Adrenal gland (tissue), 9 donors: ENCODE measurements at regions not wholly inside any gene's neighbourhood (a gene's known extent, or its start where the extent isn't known, plus 50 kb on each side); places are given as distances from the start of the nearest gene placed in this dataset.

ENCODE experiments used
- DNase-seq, 7 donors: peaks; one replicate each; pipeline ENCODE4 v3.0.0-alpha.2; 2019 to 2020
- H3K27ac ChIP-seq, 5 donors: fragments of 200-600 bp; sonication (generic) in 4 of 5; 1 replicate in 3 of 5; 2 replicates in 2 of 5; pipeline versions ENCODE4 v1.5.1 to v1.8.0; 2016 to 2020; ENCODE audit warnings: mild to moderate bottlenecking in 1 of 5
- H3K27me3 ChIP-seq: fragments of 200-600 bp; 2 replicates; pipeline ENCODE4 v1.8.0; 2021
- H3K36me3 ChIP-seq, 2 donors: fragments of 200-600 bp; replicated peaks in 1 of 2; 1 replicate in 1 of 2; 2 replicates in 1 of 2; pipeline versions ENCODE4 v1.5.1 to v1.8.0; 2018 to 2022
- H3K4me1 ChIP-seq, 2 donors: fragments of 200-600 bp; replicated peaks in 1 of 2; 1 replicate in 1 of 2; 2 replicates in 1 of 2; pipeline versions ENCODE4 v1.5.1 to v1.8.0; 2018 to 2021
- H3K4me3 ChIP-seq, 4 donors: fragments of 200-600 bp; sonication (generic) in 3 of 4; one replicate each; pipeline ENCODE4 v1.5.1; 2016 to 2018
- H3K9me3 ChIP-seq, 3 donors: fragments of 200-600 bp; sonication (generic) in 1 of 3; replicated peaks in 1 of 3; 1 replicate in 2 of 3; 2 replicates in 1 of 3; pipeline versions ENCODE4 v1.5.1 to v1.8.0; 2016 to 2021
- POLR2A ChIP-seq, 2 donors: fragments of 450-650 bp; IDR thresholded peaks; one replicate each; pipeline ENCODE4 v1.6.1; 2017; ENCODE audit warnings: antibody characterized with exemption in 2 of 2, mild to moderate bottlenecking in 2 of 2, moderate library complexity in 1 of 2
- WGBS, 4 donors: extraction: QIAGEN DNeasy Blood & Tissue Kit in 2 of 4; methylation state at CpG; one replicate each; pipeline versions ENCODE4 v1.1.5 to v1.1.7; 2013 to 2017; 5-methylcytosine and 5-hydroxymethylcytosine counted together
- intact Hi-C, 2 donors: fragments of 100-400 bp; cut with DNase I; formaldehyde crosslinking; loops; one replicate each; pipeline versions ENCODE4 v1.14.1 to v1.15.0; 2022 to 2023
- TF ChIP-seq, protein P1 (sequence below), 6 experiments: fragments of 450-650 bp in 4 of 6; fragments of 200-600 bp in 2 of 6; sonication (generic) in 1 of 6; IDR thresholded peaks; 1 replicate in 5 of 6; 2 replicates in 1 of 6; pipeline versions ENCODE4 v1.5.1 to v1.8.0; 2016 to 2021; ENCODE audit warnings: antibody characterized with exemption in 6 of 6, mild to moderate bottlenecking in 2 of 6, moderate library complexity in 1 of 6
- donor health status: healthy with polysubstance abuse.
- donor health status: Bipolar disorder and iron deficiency.
- donor health status: DM: yes; HTN: yes; CAD: no.
- donor health status: DM: no; HTN: no; CAD: no.
- donor health status: DM: no; HTN: no; CAD: no.

DNA sequence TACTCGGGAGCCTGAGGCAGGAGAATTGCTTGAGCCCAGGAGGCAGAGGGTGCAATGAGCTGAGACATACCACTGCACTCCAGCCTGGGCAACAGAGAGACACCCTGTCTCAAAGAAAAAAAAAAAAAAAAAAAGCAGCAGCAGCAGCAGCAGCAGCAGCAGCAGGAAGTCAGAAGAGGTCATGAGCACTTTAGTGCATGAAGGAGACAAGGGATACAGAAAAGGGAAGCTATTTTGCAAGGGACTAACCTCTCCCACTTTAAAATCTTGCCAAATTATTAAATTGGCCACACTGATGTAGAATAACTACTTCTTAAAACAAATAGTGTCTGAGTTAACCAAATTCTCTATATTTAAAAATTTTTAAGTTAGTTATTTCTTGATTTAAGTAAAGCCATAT, 113.4 kb upstream of the PDE1A start:
- no peaks in the 10 kb centered on the region for H3K27me3 ChIP-seq
- no peak overlapping the region for H3K27ac ChIP-seq
- no peaks in the 10 kb centered on the region for H3K4me1 ChIP-seq
- TF ChIP-seq POLR2A (IDR thresholded peaks at IDR 0.05): no peak
- TF ChIP-seq, protein P1, sequence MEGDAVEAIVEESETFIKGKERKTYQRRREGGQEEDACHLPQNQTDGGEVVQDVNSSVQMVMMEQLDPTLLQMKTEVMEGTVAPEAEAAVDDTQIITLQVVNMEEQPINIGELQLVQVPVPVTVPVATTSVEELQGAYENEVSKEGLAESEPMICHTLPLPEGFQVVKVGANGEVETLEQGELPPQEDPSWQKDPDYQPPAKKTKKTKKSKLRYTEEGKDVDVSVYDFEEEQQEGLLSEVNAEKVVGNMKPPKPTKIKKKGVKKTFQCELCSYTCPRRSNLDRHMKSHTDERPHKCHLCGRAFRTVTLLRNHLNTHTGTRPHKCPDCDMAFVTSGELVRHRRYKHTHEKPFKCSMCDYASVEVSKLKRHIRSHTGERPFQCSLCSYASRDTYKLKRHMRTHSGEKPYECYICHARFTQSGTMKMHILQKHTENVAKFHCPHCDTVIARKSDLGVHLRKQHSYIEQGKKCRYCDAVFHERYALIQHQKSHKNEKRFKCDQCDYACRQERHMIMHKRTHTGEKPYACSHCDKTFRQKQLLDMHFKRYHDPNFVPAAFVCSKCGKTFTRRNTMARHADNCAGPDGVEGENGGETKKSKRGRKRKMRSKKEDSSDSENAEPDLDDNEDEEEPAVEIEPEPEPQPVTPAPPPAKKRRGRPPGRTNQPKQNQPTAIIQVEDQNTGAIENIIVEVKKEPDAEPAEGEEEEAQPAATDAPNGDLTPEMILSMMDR (IDR thresholded peaks at IDR 0.05): no peak
- H3K9me3 ChIP-seq: no peaks in the 10 kb centered on the region
- no peak overlapping the region for H3K4me3 ChIP-seq
- no peak for DNase-seq
- intact Hi-C loops: no loop called here
- 20 to 51% (median 25%) methylated on average over 1 of the region's 1 CpG for WGBS, 4 donors
- no peaks in the 10 kb centered on the region for H3K36me3 ChIP-seq

DNA sequence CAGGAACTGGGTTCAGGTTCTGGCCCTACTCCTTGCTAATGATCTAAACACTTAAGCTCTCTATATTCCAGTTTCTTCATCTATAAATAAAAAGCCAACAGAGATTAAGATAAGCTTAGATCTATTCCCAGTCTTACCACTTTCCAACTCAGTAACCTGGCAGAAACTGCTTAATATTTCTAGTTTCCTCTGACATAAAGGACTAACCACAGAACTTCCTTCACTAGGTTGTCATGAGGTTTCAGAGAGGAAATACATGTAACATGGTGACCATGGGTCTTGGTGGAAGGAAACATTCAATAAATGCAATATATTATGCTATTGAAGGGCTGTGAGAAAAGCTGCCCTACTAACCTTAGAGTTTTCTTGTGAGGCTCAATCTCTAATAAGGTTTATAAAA, 114.4 kb upstream of the PDE1A start:
- no peaks in the 10 kb centered on the region for H3K4me1 ChIP-seq
- H3K4me3 ChIP-seq: no peak overlapping the region
- H3K27ac ChIP-seq: no peak overlapping the region
- intact Hi-C loops: no loop called here
- H3K9me3 ChIP-seq: no peaks in the 10 kb centered on the region
- TF ChIP-seq, protein P1 (IDR thresholded peaks at IDR 0.05): no peak
- no peak for TF ChIP-seq POLR2A (IDR thresholded peaks at IDR 0.05)
- no peak for DNase-seq
- no peaks in the 10 kb centered on the region for H3K27me3 ChIP-seq
- H3K36me3 ChIP-seq: no peaks in the 10 kb centered on the region

DNA sequence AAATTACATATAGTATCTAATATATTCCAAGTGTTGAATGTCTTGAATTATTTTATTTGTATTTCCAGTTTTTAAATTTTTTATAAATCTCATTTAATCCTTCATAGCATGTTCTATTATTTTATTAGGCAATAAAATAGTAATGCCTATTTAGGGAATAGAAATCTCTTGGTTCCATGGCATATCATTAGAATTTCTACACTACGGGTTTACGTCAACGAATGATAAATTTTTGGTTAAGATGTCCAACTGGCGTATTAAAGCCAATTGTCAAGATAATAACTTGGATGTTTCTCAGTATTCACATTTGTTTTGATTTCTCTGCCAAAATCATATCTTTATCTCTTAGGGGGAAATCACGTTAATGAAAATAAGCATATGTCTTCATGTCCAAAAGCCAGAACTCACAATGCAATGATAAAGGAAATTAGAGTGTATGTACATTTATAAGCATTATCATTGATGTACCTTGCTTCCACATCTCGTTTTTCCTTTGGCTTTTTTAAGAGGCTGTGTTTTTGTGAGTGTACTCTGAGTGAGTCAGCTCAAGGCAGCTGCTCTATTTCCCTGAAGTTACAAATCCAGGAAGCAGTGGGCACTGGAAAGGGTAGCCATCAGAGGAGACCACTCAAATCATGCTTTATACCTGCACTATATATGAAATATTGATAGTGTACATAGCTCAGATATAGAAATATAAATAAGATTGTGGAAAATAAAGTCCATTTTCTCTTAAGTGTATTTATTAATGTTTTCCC, 115.8 kb upstream of the PDE1A start:
- H3K4me1 ChIP-seq: no peaks in the 10 kb centered on the region
- H3K27ac ChIP-seq: peak overlapping the region in 1 of 5 donors; percentile 57
- intact Hi-C loops: no loop called here
- no peak for DNase-seq
- 49 to 64% (median 51%) methylated on average over 6 of the region's 6 CpGs for WGBS, 4 donors
- TF ChIP-seq, protein P1 (IDR thresholded peaks at IDR 0.05): no peak
- no peak for TF ChIP-seq POLR2A (IDR thresholded peaks at IDR 0.05)
- H3K9me3 ChIP-seq: no peaks in the 10 kb centered on the region
- no peaks in the 10 kb centered on the region for H3K27me3 ChIP-seq
- H3K36me3 ChIP-seq: no peaks in the 10 kb centered on the region
- H3K4me3 ChIP-seq: no peak overlapping the region

DNA sequence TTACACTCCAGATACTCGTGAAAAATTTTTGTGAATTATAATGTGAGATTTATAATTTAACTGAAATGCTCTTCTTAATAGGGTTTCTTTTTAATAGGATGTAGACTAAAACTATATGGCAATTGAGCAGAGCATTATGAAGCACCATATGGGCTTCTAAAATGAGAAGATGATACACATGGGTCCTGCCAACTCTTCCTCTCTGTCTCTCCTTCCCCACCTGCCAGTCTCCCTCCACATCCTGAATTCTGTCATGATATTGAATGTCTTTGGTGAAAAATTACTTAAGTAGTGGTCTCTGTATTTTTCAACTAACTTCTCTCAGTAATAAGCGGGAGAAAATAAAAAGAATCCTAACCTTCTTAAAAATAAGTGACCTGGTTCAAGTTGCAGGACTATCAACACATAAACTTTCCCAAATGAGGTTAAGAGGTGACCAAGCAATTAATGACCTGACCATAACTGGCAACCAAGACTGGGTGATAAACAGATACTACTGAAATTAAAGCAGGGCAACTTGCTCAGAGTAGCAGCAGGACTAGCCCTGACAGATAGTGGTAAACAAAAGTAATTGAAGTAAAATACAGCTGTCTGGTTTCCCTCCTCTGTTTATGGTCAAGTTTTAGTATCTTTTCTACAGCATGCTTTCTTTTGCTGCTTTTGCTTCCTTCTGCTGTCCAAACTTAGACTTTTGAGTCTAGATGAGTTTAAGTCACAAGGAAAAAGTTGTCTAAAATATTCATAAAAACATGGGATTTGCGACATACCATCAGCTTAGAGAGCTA, 117.1 kb upstream of the PDE1A start:
- Histone ChIP-seq H3K27ac (no peak overlapping the region), H3K4me1 (no peaks in the 10 kb centered on the region), H3K4me3 (no peak overlapping the region), H3K9me3 (no peaks in the 10 kb centered on the region), H3K36me3 (no peaks in the 10 kb centered on the region), H3K27me3 (no peaks in the 10 kb centered on the region)
- no peak for DNase-seq
- no peak for TF ChIP-seq POLR2A (IDR thresholded peaks at IDR 0.05)
- TF ChIP-seq, protein P1 (IDR thresholded peaks at IDR 0.05): no peak
- WGBS, 4 donors: 69 to 76% (median 72%) methylated on average over 3 of the region's 3 CpGs
- intact Hi-C loops: no loop called here
